HEK293T (cell line): ENCODE measurements at regions not wholly inside any gene's neighbourhood (a gene's known extent, or its start where the extent isn't known, plus 50 kb on each side); places are given as distances from the start of the nearest gene placed in this dataset.
"Not testable (repeated sequence)": the region's sequence is repeated elsewhere in the genome, so short reads cannot be mapped to it uniquely, and the experiment has no call there.

Experiments
- CTCF ChIA-PET: fragments of 350-600 bp; formaldehyde crosslinking; extraction: SDS; loops from one replicate; lab custom pipeline; 2021; ENCODE audit warnings: antibody characterized with exemption, inconsistent platforms; lab: Yijun Ruan, JAX
- POLR2A ChIA-PET: fragments of 350-600 bp; formaldehyde crosslinking; extraction: SDS; loops from one replicate; lab custom pipeline; 2020; ENCODE audit warnings: antibody characterized with exemption, inconsistent platforms; lab: Yijun Ruan, JAX
- DNase-seq: peaks from one replicate; pipeline ENCODE4 v3.0.0; 2012; ENCODE audit warnings: mixed read lengths; ENCODE audit errors: extremely low spot score
- ARNT ChIP-seq: fragments of 450-650 bp; IDR thresholded peaks from 2 replicates; pipeline ENCODE4 v1.6.1; 2017; ENCODE audit warnings: mild to moderate bottlenecking
- BHLHE40 ChIP-seq: fragments of 450-650 bp; IDR thresholded peaks from 2 replicates; pipeline ENCODE4 v1.6.1; 2016; ENCODE audit warnings: mild to moderate bottlenecking, moderate library complexity, borderline replicate concordance
- CTBP1 ChIP-seq: fragments of 450-650 bp; IDR thresholded peaks from 2 replicates; pipeline ENCODE4 v1.6.1; 2016; ENCODE audit warnings: borderline replicate concordance
- ELF4 ChIP-seq: fragments of 450-650 bp; IDR thresholded peaks from 2 replicates; pipeline ENCODE4 v1.6.1; 2017; ENCODE audit warnings: antibody characterized with exemption
- FOXA1 ChIP-seq: fragments of 450-650 bp; IDR thresholded peaks from 2 replicates; pipeline ENCODE4 v1.6.1; 2016; ENCODE audit warnings: mild to moderate bottlenecking
- FOXK2 ChIP-seq: fragments of 450-650 bp; IDR thresholded peaks from 2 replicates; pipeline ENCODE4 v1.6.1; 2016; ENCODE audit warnings: mild to moderate bottlenecking
- FOXM1 ChIP-seq: fragments of 450-650 bp; IDR thresholded peaks from 2 replicates; pipeline ENCODE4 v1.6.1; 2017; ENCODE audit warnings: mild to moderate bottlenecking, borderline replicate concordance
- HDGF ChIP-seq: fragments of 450-650 bp; IDR thresholded peaks from 2 replicates; pipeline ENCODE4 v1.6.1; 2017; ENCODE audit warnings: antibody characterized with exemption, borderline replicate concordance
- L3MBTL2 ChIP-seq: fragments of 450-650 bp; conservative IDR thresholded peaks from 2 replicates; pipeline ENCODE4 v1.6.1; 2016; ENCODE audit warnings: mild to moderate bottlenecking
- LEF1 ChIP-seq: fragments of 450-650 bp; IDR thresholded peaks from 2 replicates; pipeline ENCODE4 v1.6.1; 2017; ENCODE audit warnings: mild to moderate bottlenecking, borderline replicate concordance
- NFRKB ChIP-seq: fragments of 450-650 bp; IDR thresholded peaks from 2 replicates; pipeline ENCODE4 v1.6.1; 2016; ENCODE audit warnings: mild to moderate bottlenecking, moderate library complexity
- PKNOX1 ChIP-seq: fragments of 450-650 bp; IDR thresholded peaks from 2 replicates; pipeline ENCODE4 v1.6.1; 2016
- SP1 ChIP-seq: fragments of 450-650 bp; IDR thresholded peaks from 2 replicates; pipeline ENCODE4 v1.6.1; 2017
- SUZ12 ChIP-seq: fragments of 450-650 bp; IDR thresholded peaks from 2 replicates; pipeline ENCODE4 v1.6.1; 2016; ENCODE audit warnings: mild to moderate bottlenecking
- TARDBP ChIP-seq: fragments of 450-650 bp; IDR thresholded peaks from 2 replicates; pipeline ENCODE4 v1.6.1; 2016
- ZNF384 ChIP-seq: fragments of 450-650 bp; IDR thresholded peaks from 2 replicates; pipeline ENCODE4 v1.6.1; 2016

- TF ChIP-seq ARNT, result no peak
- no peak for TF ChIP-seq LEF1
- POLR2A ChIA-PET, result no interaction called here
- DNase-seq, result no peak
- CTCF ChIA-PET, result no interaction called here
Observed at GRCh38 chr9:22170556-22170955, 161.5 kb upstream of the CDKN2B start.

DNA sequence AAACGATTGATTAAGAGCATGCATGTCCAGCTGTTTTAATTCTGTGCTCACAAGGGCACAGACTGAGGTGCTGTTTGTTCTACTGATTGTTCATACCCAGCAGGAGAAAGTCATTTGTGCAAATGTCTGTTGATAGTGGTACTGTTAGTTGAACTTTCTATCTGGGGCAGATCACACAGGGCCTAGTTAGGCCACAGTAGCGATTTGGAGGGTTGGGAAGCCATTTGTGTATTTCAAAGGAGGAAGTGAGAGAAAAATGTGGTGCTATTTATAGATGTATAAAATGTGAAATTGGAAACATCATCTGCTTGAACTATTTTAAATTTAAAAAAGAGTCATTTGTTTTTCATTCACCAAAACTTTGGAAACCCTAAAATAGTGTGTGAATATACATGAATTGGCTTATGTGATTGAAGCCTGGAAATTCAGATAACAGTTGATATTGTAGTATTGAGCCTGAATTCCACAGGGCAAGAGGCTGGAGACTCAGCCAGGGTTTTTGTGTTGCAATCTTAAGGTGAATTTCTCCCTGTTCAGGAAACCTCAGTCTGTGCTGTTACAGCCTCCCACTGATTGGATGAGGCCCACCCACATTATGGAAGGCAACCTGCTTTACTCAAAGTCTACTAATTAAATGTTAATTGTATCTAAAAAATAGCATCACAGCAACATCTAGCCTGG lies 162.0 kb upstream of the CDKN2B start:
- ChIA-PET CTCF (no interaction called here), POLR2A (no interaction called here)
- DNase-seq, result no peak
- TF ChIP-seq FOXA1 (no peak), LEF1 (no peak), HDGF (no peak), ZNF384 (no peak), FOXK2 (no peak), SUZ12 (no peak)

GRCh38 chr9:22171691-22172090 lies 162.6 kb upstream of the CDKN2B start:
- CTCF ChIA-PET, result no interaction called here
- TF ChIP-seq ELF4, result no peak
- TF ChIP-seq NFRKB, result no peak
- no peak for TF ChIP-seq FOXK2
- TF ChIP-seq FOXA1, result no peak
- no peak for TF ChIP-seq HDGF
- no peak for TF ChIP-seq PKNOX1
- TF ChIP-seq FOXM1, result no peak
- POLR2A ChIA-PET, result no interaction called here
- no peak for DNase-seq

DNA sequence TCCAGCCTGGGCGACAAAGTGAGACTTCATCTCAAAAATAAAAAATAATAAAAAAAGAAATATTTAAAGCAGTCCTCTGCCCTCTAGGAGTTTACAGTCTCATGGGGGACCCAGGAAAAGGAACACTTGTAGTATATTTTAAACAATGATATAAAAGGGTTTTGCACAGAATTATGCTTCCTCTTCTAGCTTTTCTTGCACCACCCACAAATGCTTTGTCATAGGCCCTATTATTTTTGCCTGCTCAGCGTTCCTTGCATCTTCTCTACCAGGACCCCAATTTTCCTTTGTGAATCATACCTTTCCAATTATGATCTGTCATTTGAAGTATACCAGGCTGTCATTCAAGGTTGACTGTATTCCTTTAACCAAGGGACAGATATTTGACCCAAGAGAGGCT lies 164.8 kb upstream of the CDKN2B start:
- ChIA-PET POLR2A (no interaction called here), CTCF (no interaction called here)
- TF ChIP-seq FOXK2 (no peak), SP1 (no peak), TARDBP (no peak), ELF4 (no peak), L3MBTL2 (no peak), BHLHE40 (no peak), ZNF384 (no peak), FOXA1 (no peak), LEF1 (no peak), NFRKB (no peak), PKNOX1 (no peak), CTBP1 (no peak)
- DNase-seq, result no peak

DNA sequence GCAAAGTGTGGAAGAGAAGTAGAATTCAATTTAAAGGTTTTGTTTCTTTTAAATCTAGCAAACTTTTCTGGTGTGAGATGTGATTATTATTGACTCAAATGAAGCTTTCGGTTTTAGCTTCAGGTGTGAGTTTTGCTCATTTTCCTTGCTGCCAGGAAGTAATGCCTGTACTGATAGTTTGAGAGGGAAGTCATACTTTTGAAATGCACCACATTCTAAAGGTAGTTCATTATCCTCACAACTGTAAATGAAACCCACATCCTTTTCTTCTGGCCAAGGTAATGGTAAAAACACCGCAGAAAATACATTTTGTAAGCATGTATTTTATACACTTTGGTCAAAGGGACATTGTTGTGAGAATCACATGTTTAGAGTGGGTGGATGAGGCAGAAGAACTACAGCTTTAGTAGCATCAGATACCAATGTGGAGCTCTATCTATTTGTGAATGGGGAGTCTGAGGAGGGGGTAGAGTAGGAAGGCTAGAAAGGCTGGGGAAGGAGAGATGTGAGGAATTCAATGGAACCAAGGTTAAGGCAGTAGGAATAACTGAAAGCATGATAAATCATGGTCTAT lies 167.0 kb upstream of the CDKN2B start:
- ChIA-PET POLR2A (no interaction called here), CTCF (no interaction called here)
- TF ChIP-seq LEF1 (no peak), FOXM1 (no peak), PKNOX1 (no peak), CTBP1 (no peak), FOXA1 (no peak), SUZ12 (no peak), FOXK2 (no peak), L3MBTL2 (no peak), ELF4 (no peak), BHLHE40 (no peak), ARNT (no peak), ZNF384 (no peak), NFRKB (no peak)
- no peak for DNase-seq

GRCh38 chr9:22181021-22181420 lies 171.9 kb upstream of the CDKN2B start:
- CTCF ChIA-PET, result not testable (repeated sequence)

DNA sequence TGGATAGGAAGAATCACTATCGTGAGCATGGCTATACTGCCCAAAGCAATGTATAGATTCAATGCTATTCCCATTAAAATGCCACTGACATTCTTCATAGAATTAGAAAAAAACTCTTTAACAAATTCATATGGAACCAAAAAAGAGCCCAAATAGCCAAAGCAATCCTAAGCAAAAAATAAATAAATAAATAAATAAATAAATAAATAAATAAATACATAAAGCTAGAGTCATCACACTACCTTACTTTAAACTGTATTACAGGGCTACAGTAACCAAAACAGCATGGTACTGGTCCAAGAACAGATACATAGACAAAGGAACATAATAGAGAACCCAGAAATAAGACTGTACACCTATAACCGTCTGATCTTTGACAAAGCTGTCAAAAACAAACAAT lies 180.4 kb upstream of the CDKN2B start:
- CTCF ChIA-PET, result no interaction called here
- DNase-seq, result no peak
- TF ChIP-seq FOXM1 (no peak), SUZ12 (no peak), FOXK2 (no peak), BHLHE40 (no peak), L3MBTL2 (no peak), CTBP1 (no peak), ZNF384 (no peak), PKNOX1 (no peak), HDGF (no peak)
- POLR2A ChIA-PET, result no interaction called here

More at GRCh38 chr9:22181021-22181420, 171.9 kb upstream of the CDKN2B start:
- POLR2A ChIA-PET, DNase-seq: not testable (repeated sequence)

GRCh38 chr9:22197000-22197399 lies 187.9 kb upstream of the CDKN2B start:
- POLR2A ChIA-PET, CTCF ChIA-PET, DNase-seq: not testable (repeated sequence)
